SK-N-MC (cell line): ENCODE measurements at regions not wholly inside any gene's neighbourhood (a gene's known extent, or its start where the extent isn't known, plus 50 kb on each side); places are given as distances from the start of the nearest gene placed in this dataset.

Experiments used
- EZH2 ChIP-seq: fragments of 200-600 bp; sonication (generic); IDR thresholded peaks from one replicate; pipeline ENCODE4 v1.6.1; 2017; ENCODE audit warnings: antibody characterized with exemption
- POLR2AphosphoS5 ChIP-seq: IDR thresholded peaks from 2 replicates; pipeline ENCODE4 v1.6.1; 2012; ENCODE audit warnings: mild to moderate bottlenecking, low read depth, low read length, borderline replicate concordance

DNA sequence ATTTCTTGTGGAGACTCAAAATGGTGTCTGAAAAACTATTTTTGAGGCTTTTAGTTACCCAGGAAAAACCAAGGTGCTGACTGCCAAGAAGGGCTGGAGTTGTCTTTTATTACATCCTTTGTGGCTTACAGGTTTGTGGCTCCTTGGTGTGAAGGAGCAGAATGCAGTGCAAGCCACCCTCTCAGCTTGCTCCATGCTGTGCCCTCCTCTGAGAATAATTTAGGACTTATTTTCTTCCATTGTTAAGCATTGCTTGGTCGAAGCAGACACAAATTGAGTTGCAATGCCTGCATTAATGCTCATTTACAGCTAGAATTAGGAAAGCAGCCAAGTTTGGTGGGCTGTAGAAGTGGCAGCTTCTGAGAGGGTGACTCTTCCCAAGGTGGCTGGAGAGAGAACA lies 272.2 kb downstream of the KIF4B start:
- TF ChIP-seq EZH2 (no peak), POLR2AphosphoS5 (no peak)
